ENCODE measurements at regions not wholly inside any gene's neighbourhood (a gene's known extent, or its start where the extent isn't known, plus 50 kb on each side); places are given as distances from the start of the nearest gene placed in this dataset.

GRCh38 chr2:239905884-239906654, 119.1 kb downstream of the NDUFA10 start:
- H3K4me3 ChIP-seq = no peak overlapping the region
- H3K36me3 ChIP-seq = no peaks in the 10 kb centered on the region
- peaks cover 0 to 4% (median 0%) of the 10 kb centered on the region in 4 donors for H3K4me1 ChIP-seq
- peaks cover 0 to 11% (median 0%) of the 10 kb centered on the region in 4 donors for H3K9me3 ChIP-seq
- no peak for TF ChIP-seq POLR2A (IDR thresholded peaks at IDR 0.05)
- no peak for TF ChIP-seq CTCF (IDR thresholded peaks at IDR 0.05)
- 85 to 92% methylated on average over 18 of the region's 18 CpGs for WGBS, 2 donors
- no peak for DNase-seq (ENCODE audit: low spot score in 2 of 2)
- no peak overlapping the region for H3K27ac ChIP-seq
- no peaks in the 10 kb centered on the region for H3K27me3 ChIP-seq

GRCh38 chr2:239905306-239905705, 119.8 kb downstream of the NDUFA10 start:
- Histone ChIP-seq H3K36me3 (no peaks in the 10 kb centered on the region), H3K27me3 (no peaks in the 10 kb centered on the region), H3K27ac (no peak overlapping the region), H3K9me3 (peaks cover 0 to 11% (median 0%) of the 10 kb centered on the region in 4 donors), H3K4me3 (no peak overlapping the region), H3K4me1 (no peaks in the 10 kb centered on the region)
- 79 to 83% methylated on average over 18 to 20 of the region's 20 CpGs for WGBS, 2 donors
- DNase-seq (ENCODE audit: low spot score in 2 of 2) = no peak
- TF ChIP-seq POLR2A (IDR thresholded peaks at IDR 0.05) = no peak
- no peak for TF ChIP-seq CTCF (IDR thresholded peaks at IDR 0.05)
- no peak for TF ChIP-seq EP300 (IDR thresholded peaks at IDR 0.05)

- Histone ChIP-seq H3K4me3 (no peak overlapping the region), H3K4me1 (no peaks in the 10 kb centered on the region), H3K36me3 (no peaks in the 10 kb centered on the region), H3K27me3 (no peaks in the 10 kb centered on the region), H3K27ac (no peak overlapping the region), H3K9me3 (peaks cover 0 to 11% (median 0%) of the 10 kb centered on the region in 4 donors)
- TF ChIP-seq POLR2A (IDR thresholded peaks at IDR 0.05) = no peak
- TF ChIP-seq CTCF (IDR thresholded peaks at IDR 0.05) = no peak
- TF ChIP-seq EP300 (IDR thresholded peaks at IDR 0.05) = no peak
- DNase-seq (ENCODE audit: low spot score in 2 of 2) = no peak
- 94 to 96% methylated on average over 5 to 6 of the region's 6 CpGs for WGBS, 2 donors
Observed at GRCh38 chr2:239904496-239904895, 120.6 kb downstream of the NDUFA10 start.

GRCh38 chr2:239903803-239904202, 121.3 kb downstream of the NDUFA10 start:
- H3K36me3 ChIP-seq = no peaks in the 10 kb centered on the region
- 89 to 90% methylated on average over 6 of the region's 6 CpGs for WGBS, 2 donors
- no peak for DNase-seq (ENCODE audit: low spot score in 2 of 2)
- no peaks in the 10 kb centered on the region for H3K4me1 ChIP-seq
- peaks cover 0 to 11% (median 0%) of the 10 kb centered on the region in 4 donors for H3K9me3 ChIP-seq
- no peaks in the 10 kb centered on the region for H3K27me3 ChIP-seq
- no peak overlapping the region for H3K27ac ChIP-seq
- no peak overlapping the region for H3K4me3 ChIP-seq
- no peak for TF ChIP-seq EP300 (IDR thresholded peaks at IDR 0.05)
- no peak for TF ChIP-seq POLR2A (IDR thresholded peaks at IDR 0.05)
- no peak for TF ChIP-seq CTCF (IDR thresholded peaks at IDR 0.05)

- TF ChIP-seq EP300 (IDR thresholded peaks at IDR 0.05) (no peak), CTCF (IDR thresholded peaks at IDR 0.05) (no peak), POLR2A (IDR thresholded peaks at IDR 0.05) (no peak)
- Histone ChIP-seq H3K4me3 (no peak overlapping the region), H3K27me3 (no peaks in the 10 kb centered on the region), H3K27ac (no peak overlapping the region), H3K9me3 (peaks cover 0 to 11% (median 0%) of the 10 kb centered on the region in 4 donors), H3K4me1 (no peaks in the 10 kb centered on the region), H3K36me3 (no peaks in the 10 kb centered on the region)
- no peak for DNase-seq (ENCODE audit: low spot score in 2 of 2)
- 80 to 84% methylated on average over 6 to 8 of the region's 8 CpGs for WGBS, 2 donors
Observed at GRCh38 chr2:239903210-239903609, 121.9 kb downstream of the NDUFA10 start.

Data from tibial nerve (tissue), 4 donors.